Body of pancreas (tissue), 4 donors: ENCODE measurements at regions not wholly inside any gene's neighbourhood (a gene's known extent, or its start where the extent isn't known, plus 50 kb on each side); places are given as distances from the start of the nearest gene placed in this dataset.

Experiments used
- ATAC-seq: fragments of 150-250 bp; one replicate; pipeline ENCODE4 v1.9.1; 2016
- DNase-seq, 4 donors: peaks; one replicate each; pipeline ENCODE4 v3.0.0-alpha.2; 2019
- H3K27ac ChIP-seq, 4 donors: fragments of 200-600 bp; sonication (generic); 1 replicate in 3 of 4; 2 replicates in 1 of 4; pipeline versions ENCODE4 v1.5.1 to v1.6.1; 2016 to 2019; ENCODE audit warnings: mild to moderate bottlenecking in 1 of 4, mixed read lengths in 1 of 4, moderate library complexity in 1 of 4
- H3K27me3 ChIP-seq, 2 donors: fragments of 200-600 bp; sonication (generic); one replicate each; pipeline ENCODE4 v1.6.0; 2016; ENCODE audit warnings: mild to moderate bottlenecking in 1 of 2
- H3K36me3 ChIP-seq, 2 donors: fragments of 200-600 bp; sonication (generic); replicated peaks in 1 of 2; 2 replicates each; pipeline ENCODE4 v1.5.1; 2016; ENCODE audit warnings: low read depth in 2 of 2; ENCODE audit not compliant: insufficient read depth in 1 of 2
- H3K4me1 ChIP-seq: fragments of 200-600 bp; sonication (generic); one replicate; pipeline ENCODE4 v1.6.0; 2016
- H3K4me3 ChIP-seq, 2 donors: fragments of 200-600 bp; sonication (generic); 1 replicate in 1 of 2; 2 replicates in 1 of 2; pipeline ENCODE4 v1.5.1; 2016 to 2019
- H3K9me3 ChIP-seq, 3 donors: fragments of 200-600 bp; sonication (generic); 1 replicate in 2 of 3; 2 replicates in 1 of 3; pipeline ENCODE4 v1.5.1; 2016
- POLR2A ChIP-seq, 3 donors: fragments of 450-650 bp; IDR thresholded peaks; one replicate each; pipeline ENCODE4 v1.6.1; 2016; ENCODE audit warnings: antibody characterized with exemption in 3 of 3, mild to moderate bottlenecking in 2 of 3
- WGBS, 2 donors: methylation state at CpG; one replicate each; pipeline ENCODE4 v1.1.5; 2017; 5-methylcytosine and 5-hydroxymethylcytosine counted together
- intact Hi-C: fragments of 100-400 bp; cut with DNase I; formaldehyde crosslinking; loops from one replicate; pipeline ENCODE4 v1.15.1; 2023
- TF ChIP-seq, protein P1 (sequence below), 7 experiments: fragments of 450-650 bp in 4 of 7; fragments of 200-600 bp in 3 of 7; sonication (generic) in 3 of 7; IDR thresholded peaks; one replicate each; pipeline ENCODE4 v1.5.1; 2016 to 2019; ENCODE audit warnings: antibody characterized with exemption in 7 of 7

DNA sequence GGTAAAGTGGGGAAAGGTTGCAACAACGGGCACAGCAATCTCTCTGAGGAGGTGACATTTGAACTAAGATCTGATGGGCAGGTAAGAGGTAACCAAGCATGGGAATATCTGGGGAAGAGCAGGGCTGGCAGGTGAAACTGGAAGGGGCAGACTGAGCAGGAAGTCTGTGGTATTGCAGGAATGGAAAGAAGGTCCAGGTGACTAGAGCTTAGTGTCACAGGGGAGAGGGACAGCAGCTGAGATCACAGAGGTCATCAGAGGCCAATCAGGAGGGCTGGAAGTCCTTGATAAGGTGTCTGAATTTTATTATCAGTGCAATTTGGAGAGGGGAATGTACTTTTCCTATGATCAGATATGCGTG is 73.3 kb upstream of the DHX40 start:
- Histone ChIP-seq H3K27ac (no peak overlapping the region), H3K4me1 (peaks cover 8% of the 10 kb centered on the region), H3K36me3 (no peaks in the 10 kb centered on the region), H3K9me3 (no peaks in the 10 kb centered on the region), H3K27me3 (no peaks in the 10 kb centered on the region), H3K4me3 (no peak overlapping the region)
- DNase-seq = no peak
- ATAC-seq = no peak
- 44 to 55% methylated on average over 2 of the region's 2 CpGs for WGBS, 2 donors
- no peak for TF ChIP-seq POLR2A (IDR thresholded peaks at IDR 0.05)
- TF ChIP-seq, protein P1, sequence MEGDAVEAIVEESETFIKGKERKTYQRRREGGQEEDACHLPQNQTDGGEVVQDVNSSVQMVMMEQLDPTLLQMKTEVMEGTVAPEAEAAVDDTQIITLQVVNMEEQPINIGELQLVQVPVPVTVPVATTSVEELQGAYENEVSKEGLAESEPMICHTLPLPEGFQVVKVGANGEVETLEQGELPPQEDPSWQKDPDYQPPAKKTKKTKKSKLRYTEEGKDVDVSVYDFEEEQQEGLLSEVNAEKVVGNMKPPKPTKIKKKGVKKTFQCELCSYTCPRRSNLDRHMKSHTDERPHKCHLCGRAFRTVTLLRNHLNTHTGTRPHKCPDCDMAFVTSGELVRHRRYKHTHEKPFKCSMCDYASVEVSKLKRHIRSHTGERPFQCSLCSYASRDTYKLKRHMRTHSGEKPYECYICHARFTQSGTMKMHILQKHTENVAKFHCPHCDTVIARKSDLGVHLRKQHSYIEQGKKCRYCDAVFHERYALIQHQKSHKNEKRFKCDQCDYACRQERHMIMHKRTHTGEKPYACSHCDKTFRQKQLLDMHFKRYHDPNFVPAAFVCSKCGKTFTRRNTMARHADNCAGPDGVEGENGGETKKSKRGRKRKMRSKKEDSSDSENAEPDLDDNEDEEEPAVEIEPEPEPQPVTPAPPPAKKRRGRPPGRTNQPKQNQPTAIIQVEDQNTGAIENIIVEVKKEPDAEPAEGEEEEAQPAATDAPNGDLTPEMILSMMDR (IDR thresholded peaks at IDR 0.05) = no peak
- intact Hi-C loops = no loop called here

DNA sequence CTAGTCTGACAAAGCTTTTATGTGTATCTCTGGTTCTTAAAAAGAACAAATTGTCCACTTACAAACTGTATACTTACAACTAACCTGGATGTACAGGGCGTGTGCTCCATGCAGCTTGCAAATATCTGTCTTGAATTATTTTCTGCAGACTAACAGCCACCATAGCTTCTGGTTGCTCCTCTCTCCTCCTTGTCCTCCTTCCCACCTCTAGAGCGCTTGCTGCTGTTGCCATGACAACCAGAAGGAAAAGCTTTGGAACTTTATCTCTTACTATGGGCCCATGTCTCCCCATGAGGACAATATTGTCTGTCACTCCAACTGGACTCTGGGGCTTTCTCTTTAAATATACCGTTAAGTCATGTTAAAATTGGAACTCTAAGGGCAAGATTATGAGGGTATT is 71.5 kb upstream of the DHX40 start:
- Histone ChIP-seq H3K27ac (no peak overlapping the region), H3K36me3 (no peaks in the 10 kb centered on the region), H3K4me1 (peaks cover 8% of the 10 kb centered on the region), H3K27me3 (no peaks in the 10 kb centered on the region), H3K9me3 (no peaks in the 10 kb centered on the region), H3K4me3 (no peak overlapping the region)
- DNase-seq (no peak), ATAC-seq (no peak)
- TF ChIP-seq, protein P1 (IDR thresholded peaks at IDR 0.05) = no peak
- TF ChIP-seq POLR2A (IDR thresholded peaks at IDR 0.05) = no peak
- intact Hi-C loops = no loop called here
- 91 to 94% methylated on average over 3 of the region's 3 CpGs for WGBS, 2 donors

DNA sequence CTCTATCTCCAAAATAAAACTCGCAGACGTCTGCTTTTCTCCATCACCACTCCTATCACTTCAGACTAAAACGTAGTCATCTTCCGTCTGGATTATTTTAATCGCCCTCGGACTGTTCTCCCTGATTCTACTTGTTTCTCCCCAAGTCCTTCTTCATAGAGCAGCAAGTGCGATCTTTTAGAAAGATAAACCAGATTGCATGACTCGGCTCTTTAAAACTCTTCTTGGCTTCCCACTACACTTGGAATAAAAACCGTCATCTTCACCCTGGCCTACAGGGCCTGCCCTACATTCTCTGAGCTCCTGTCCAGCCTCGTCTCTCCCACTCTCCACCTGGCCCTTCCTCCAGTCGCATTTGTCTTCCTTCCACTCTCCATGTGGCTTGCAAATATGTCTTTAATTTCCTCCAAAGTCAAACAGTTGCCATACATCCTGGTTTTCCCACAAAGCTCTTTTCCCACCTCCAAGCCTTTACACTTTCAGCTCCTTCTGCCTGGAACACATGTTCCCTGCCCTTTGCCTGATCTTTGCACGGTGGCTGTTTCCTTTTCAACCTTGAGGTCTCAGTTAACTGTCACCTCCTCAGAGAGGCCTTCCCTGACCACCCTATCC is 70.5 kb upstream of the DHX40 start:
- no peak for DNase-seq
- H3K36me3 ChIP-seq = no peaks in the 10 kb centered on the region
- intact Hi-C loops = no loop called here
- no peaks in the 10 kb centered on the region for H3K27me3 ChIP-seq
- WGBS, 2 donors = 79 to 81% methylated on average over 12 of the region's 12 CpGs
- H3K27ac ChIP-seq = no peak overlapping the region
- ATAC-seq = no peak
- no peaks in the 10 kb centered on the region for H3K9me3 ChIP-seq
- no peak overlapping the region for H3K4me3 ChIP-seq
- TF ChIP-seq POLR2A (IDR thresholded peaks at IDR 0.05) = no peak
- TF ChIP-seq, protein P1 (IDR thresholded peaks at IDR 0.05) = no peak
- H3K4me1 ChIP-seq = peaks cover 8% of the 10 kb centered on the region

DNA sequence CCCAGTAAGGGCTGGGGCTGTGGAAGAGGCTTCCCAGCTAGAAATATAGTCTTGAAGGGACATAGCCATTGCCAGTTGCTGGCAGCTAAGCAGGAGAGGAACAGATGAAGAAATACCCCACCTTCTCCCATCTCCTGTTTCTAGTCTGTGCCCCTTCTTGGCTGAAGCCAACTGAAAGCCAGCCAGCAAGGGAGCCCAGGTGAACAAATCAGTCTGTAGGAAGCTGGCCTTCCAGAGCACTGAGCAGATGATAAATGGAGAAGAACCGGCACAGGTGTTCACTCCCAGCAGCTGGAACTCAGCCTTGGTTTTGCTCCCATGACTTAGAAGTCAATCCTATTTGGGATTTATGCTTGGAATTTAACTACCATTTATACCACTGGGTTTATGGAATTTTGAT is 69.2 kb upstream of the DHX40 start:
- H3K27ac ChIP-seq = peak overlapping the region in 1 of 4 donors; percentile 16
- intact Hi-C loops = no loop called here
- DNase-seq = peak; percentile 19 to 69 (median 36)

More for the DNA sequence above, 69.2 kb upstream of the DHX40 start:
- H3K4me1 ChIP-seq = peaks cover 8% of the 10 kb centered on the region
- no peak for ATAC-seq
- no peak overlapping the region for H3K4me3 ChIP-seq
- no peaks in the 10 kb centered on the region for H3K9me3 ChIP-seq
- WGBS, 2 donors = 33 to 37% methylated on average over 1 of the region's 1 CpG
- no peak for TF ChIP-seq POLR2A (IDR thresholded peaks at IDR 0.05)
- TF ChIP-seq, protein P1 (IDR thresholded peaks at IDR 0.05) = no peak
- H3K36me3 ChIP-seq = no peaks in the 10 kb centered on the region
- no peaks in the 10 kb centered on the region for H3K27me3 ChIP-seq
